ENCODE measurements at regions not wholly inside any gene's neighbourhood (a gene's known extent, or its start where the extent isn't known, plus 50 kb on each side); places are given as distances from the start of the nearest gene placed in this dataset.

DNA sequence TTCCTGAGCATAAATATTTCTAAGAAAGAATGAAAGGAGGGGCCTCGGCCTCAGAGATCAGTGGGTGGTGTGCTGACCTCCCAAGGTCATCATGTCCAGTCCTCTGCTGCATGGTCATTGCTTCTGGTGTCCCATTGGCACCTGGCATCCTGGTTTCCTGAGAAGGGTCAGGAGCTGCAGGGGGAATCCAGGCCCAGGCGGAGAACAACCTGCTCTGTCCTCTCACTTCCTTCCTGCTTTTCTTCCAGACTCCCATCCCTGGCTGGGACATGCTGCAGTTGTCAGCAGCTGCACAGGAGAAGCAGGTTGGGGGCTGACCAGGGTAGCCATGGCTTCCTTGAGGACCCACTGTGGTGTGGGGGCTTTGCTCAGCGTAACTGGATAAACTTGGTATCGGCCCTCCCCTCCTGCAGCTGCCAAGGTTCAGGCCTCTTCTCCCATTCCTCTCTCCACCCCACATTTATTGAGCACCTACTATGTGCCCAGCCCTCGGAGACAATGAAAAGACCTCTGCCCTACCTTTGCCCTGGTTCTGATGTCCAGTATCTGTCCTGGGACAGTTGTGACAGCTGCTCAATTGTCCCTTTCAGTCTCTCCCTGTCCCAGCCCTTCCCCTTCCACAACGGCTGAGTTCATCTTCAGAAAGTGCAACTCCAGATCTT is 155.2 kb downstream of the CEBPB start:
- TF ChIP-seq, protein P1, sequence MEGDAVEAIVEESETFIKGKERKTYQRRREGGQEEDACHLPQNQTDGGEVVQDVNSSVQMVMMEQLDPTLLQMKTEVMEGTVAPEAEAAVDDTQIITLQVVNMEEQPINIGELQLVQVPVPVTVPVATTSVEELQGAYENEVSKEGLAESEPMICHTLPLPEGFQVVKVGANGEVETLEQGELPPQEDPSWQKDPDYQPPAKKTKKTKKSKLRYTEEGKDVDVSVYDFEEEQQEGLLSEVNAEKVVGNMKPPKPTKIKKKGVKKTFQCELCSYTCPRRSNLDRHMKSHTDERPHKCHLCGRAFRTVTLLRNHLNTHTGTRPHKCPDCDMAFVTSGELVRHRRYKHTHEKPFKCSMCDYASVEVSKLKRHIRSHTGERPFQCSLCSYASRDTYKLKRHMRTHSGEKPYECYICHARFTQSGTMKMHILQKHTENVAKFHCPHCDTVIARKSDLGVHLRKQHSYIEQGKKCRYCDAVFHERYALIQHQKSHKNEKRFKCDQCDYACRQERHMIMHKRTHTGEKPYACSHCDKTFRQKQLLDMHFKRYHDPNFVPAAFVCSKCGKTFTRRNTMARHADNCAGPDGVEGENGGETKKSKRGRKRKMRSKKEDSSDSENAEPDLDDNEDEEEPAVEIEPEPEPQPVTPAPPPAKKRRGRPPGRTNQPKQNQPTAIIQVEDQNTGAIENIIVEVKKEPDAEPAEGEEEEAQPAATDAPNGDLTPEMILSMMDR (IDR thresholded peaks at IDR 0.05; ENCODE audit: extremely low read depth in 1 of 2, insufficient read depth in 1 of 2, low read depth in 1 of 2, low read length in 2 of 2) = no peak
- TF ChIP-seq EZH2 (IDR thresholded peaks at IDR 0.05; ENCODE audit: borderline replicate concordance, low read depth, low read length, severe bottlenecking) (no peak), POLR2AphosphoS5 (IDR thresholded peaks at IDR 0.05; ENCODE audit: insufficient read depth, low read depth, low read length) (no peak), POLR2A (IDR thresholded peaks at IDR 0.05; ENCODE audit: low read depth, low read length) (no peak)

Measured in endothelial cell of umbilical vein (primary cell).